8988T (cell line): ENCODE measurements at regions not wholly inside any gene's neighbourhood (a gene's known extent, or its start where the extent isn't known, plus 50 kb on each side); places are given as distances from the start of the nearest gene placed in this dataset.
"Not testable (repeated sequence)": the region's sequence is repeated elsewhere in the genome, so short reads cannot be mapped to it uniquely, and the experiment has no call there.

ENCODE experiments used
- DNase-seq: peaks from one replicate; pipeline ENCODE4 v3.0.0; 2011

DNA sequence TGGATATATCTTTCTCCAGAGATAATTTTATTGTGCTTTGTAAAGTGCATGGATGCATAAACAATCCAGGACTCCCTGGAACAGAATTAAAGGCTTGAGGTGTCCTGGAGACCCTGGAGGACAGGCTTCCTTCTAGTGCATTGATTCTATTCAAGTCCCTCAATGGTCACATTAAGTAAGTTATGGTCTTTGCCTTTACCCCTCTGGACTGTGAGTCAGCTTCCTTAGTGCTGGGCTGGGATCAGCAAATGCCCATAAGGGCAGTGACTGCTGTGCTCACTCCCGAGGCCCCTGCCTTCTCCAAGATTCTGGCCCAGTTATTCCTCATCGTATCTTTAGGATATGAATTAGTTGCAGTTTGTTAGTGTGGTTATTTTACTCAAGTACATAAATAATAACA lies 178.7 kb upstream of the PRSS58 start:
- DNase-seq = no peak

DNA sequence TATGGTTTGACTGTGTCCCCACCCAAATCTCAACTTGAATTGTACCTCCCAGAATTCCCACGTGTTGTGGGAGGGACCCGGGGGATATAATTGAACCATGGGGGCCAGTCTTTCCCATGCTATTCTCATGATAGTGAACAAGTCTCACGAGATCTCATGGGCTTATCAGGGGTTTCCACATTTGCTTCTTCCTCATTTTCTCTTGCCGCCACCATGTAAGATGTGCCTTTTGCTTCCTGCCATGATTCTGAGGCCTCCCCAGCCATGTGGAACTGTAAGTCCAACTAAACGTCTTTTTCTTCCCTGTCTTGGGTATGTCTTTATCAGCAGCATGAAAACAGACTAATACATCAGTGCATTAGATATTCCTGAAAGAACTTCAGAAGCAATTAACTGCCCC lies 177.7 kb upstream of the PRSS58 start:
- DNase-seq = not testable (repeated sequence)

DNA sequence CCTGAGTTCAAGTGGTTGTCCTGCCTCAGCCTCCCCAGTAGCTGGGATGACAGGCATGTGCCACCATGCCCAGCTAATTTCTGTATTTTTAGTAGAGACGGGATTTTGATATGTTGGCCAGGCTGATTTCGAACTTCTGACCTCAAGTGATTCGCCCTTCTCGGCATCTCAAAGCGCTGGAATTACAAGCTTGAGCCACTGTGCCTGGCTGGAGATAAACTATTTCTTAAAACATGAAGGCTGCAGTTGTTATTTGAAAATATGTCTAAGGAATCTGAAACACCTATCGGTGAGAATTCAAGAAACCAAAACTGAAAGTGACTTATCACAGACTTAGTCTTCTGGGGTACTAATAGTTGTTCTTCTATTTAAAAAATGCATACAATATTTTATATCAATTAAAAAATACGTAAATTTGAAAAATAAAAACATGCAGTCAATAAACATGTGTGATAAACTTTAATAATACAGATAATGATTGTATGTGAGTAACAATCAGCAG lies 176.9 kb upstream of the PRSS58 start:
- DNase-seq = no peak

DNA sequence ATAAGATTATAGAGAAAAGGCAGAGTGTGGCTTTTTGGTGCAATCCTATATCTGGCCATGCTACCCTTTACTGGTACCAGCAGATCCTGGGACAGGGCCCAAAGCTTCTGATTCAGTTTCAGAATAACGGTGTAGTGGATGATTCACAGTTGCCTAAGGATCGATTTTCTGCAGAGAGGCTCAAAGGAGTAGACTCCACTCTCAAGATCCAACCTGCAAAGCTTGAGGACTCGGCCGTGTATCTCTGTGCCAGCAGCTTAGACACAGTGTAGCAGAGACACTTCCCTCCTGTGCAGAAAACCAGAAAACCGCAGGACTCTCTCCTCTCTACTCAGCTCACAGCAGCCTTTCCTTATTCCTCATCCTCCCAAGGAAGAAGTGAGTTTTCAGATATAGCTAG lies 176.3 kb upstream of the PRSS58 start:
- DNase-seq = not testable (repeated sequence)

DNA sequence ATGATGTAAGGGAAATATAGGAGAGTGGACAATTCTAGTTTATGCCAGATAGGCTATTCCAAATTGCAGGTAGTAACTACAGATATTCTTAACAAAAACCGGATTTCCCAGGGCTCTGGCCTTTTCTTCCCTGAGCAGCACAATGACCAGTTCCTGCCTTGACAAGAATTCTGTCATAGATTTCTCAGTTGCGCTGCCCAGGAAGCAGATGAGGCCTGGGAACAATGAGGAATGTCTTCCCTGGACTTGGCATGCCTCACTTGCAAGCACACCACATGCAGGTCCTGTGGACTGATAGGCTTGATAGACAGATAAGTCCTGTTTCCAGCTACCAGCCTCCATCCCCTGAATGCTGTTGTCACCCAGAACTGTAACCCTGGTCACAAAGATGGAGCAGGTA lies 174.5 kb upstream of the PRSS58 start:
- DNase-seq = no peak

- no peak for DNase-seq
Measured at GRCh38 chr7:142431491-142431890, 173.6 kb upstream of the PRSS58 start.

GRCh38 chr7:142428094-142428493 lies 170.2 kb upstream of the PRSS58 start:
- no peak for DNase-seq

GRCh38 chr7:142425281-142425680 lies 167.4 kb upstream of the PRSS58 start:
- DNase-seq = no peak

GRCh38 chr7:142422621-142423020 lies 164.8 kb upstream of the PRSS58 start:
- DNase-seq = no peak

- peak; percentile 21 for DNase-seq
Measured at GRCh38 chr7:142420554-142421362, 162.9 kb upstream of the PRSS58 start.

- no peak for DNase-seq
Measured at GRCh38 chr7:142418326-142418725, 160.5 kb upstream of the PRSS58 start.

- DNase-seq = no peak
Measured at GRCh38 chr7:142414915-142415314, 157.1 kb upstream of the PRSS58 start.

GRCh38 chr7:142414135-142414534 lies 156.3 kb upstream of the PRSS58 start:
- no peak for DNase-seq

GRCh38 chr7:142413280-142414000 lies 155.6 kb upstream of the PRSS58 start:
- no peak for DNase-seq

DNA sequence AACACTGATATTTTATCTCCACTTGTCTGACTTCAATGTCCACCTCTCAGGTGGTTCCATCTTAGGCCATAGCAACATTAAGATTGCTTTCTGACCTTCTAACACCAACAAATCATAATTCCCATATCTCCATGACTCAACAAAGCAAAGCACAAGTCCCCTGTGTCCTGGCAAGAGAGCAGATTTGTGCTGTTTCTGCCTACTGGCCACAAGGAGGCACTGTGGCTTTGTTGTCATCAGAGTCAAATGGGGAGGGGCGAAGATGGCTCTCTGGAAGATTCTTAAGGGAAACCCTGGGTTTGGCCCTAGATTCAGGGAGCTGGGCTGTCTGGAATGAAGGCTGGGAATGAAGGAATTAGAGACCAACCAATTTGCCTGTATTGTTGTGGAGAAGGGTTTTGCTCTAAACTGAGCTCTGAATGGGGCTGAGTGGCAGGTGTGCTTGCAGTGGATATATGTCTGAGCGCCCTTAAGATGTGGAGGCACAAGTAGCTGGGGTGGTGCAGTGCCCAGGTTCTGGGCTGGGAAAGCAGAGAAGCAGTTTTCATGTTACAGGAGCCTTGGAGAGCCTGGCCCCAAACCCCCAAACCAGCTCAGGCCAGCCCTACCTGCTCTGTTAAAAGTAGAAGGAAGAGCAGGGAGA lies 154.8 kb upstream of the PRSS58 start:
- peak; percentile 24 for DNase-seq

- DNase-seq = no peak
Measured at GRCh38 chr7:142409471-142409870, 151.6 kb upstream of the PRSS58 start.

DNA sequence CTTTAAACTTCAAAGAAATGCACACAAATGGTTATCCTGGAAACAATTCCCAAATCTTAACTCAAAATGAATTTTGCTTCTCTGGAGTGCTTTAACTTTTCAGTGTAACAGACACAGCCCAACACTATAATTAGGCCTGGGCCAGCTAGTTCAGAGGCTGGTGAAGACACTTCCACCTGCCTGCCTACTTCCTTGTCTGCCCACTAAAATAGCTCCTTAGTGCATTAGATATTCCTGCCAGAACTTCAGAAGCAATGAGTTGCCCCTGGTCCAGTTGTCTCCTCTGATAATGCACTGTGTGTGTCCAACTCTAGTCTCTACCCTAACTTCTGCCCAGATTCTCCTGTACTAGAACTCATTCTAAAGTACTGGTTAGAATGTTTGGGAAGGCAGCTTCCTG lies 150.9 kb upstream of the PRSS58 start:
- no peak for DNase-seq

DNA sequence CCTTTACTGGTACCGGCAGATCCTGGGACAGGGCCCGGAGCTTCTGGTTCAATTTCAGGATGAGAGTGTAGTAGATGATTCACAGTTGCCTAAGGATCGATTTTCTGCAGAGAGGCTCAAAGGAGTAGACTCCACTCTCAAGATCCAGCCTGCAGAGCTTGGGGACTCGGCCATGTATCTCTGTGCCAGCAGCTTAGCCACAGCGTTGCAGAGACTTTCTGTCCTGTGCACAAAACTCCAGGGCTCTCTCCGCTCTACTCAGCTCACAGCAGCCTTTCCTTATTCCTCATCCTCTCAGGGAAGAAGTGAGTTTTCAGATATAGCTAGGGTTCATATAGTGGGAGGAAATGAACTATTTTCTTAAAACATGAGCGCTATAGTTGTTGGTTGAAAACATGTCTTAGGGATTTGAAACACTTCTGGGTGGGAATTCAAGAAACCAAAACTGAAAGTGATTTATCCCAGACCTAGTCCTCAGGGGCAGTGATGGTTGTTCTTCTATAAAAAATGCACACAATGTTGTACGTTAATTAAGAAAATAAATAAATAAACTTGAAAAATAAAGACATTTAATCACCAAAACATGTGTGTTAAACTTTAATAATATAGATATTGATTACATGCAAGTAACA lies 150.2 kb upstream of the PRSS58 start:
- DNase-seq = no peak

GRCh38 chr7:142405122-142405765 lies 147.4 kb upstream of the PRSS58 start:
- DNase-seq = no peak

- DNase-seq = no peak
Measured at GRCh38 chr7:142401951-142402350, 144.1 kb upstream of the PRSS58 start.

GRCh38 chr7:142400042-142400533 lies 142.2 kb upstream of the PRSS58 start:
- DNase-seq = no peak

GRCh38 chr7:142391191-142391992 lies 133.5 kb upstream of the PRSS58 start:
- no peak for DNase-seq
